Suppressor macrophage (primary cell): ENCODE measurements at regions not wholly inside any gene's neighbourhood (a gene's known extent, or its start where the extent isn't known, plus 50 kb on each side); places are given as distances from the start of the nearest gene placed in this dataset.
"Not testable (repeated sequence)": the region's sequence is repeated elsewhere in the genome, so short reads cannot be mapped to it uniquely, and the experiment has no call there.

Source experiments
- DNase-seq, 4 experiments: peaks; one replicate each; pipeline ENCODE4 v3.0.0-alpha.2; 2020 to 2022

DNA sequence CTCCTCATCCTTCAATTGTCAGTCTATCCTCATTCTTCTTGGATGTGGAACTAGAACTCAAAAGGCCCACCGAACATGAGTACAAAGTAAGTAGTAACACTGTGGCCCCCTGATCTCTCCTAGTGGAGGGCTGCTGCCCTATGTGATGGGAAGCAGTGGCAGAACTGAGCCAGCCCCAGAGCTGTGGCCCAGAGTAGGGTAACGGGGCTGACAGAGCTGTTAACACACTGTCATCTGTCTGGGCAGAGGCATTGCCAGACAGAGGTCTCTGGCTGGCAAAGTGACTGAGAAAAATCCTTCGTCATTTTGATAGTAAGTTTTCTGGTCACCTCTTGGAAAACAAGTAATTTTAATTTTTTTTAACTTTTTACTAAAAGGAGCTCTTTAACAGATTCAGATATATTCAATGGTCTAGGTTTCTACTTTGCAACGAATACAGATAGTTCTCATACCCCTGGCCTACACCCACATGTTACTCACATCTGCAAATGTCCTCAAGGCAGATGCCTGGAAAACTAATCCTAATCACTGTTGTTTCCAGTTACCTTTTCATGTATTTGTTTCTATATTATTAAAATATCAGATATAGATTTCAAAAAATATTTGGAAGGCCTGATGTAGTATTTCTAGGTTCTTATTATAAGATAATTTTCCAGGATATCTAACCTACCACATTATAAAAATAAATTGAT is 588.7 kb downstream of the CPS1 start:
- no peak for DNase-seq

DNA sequence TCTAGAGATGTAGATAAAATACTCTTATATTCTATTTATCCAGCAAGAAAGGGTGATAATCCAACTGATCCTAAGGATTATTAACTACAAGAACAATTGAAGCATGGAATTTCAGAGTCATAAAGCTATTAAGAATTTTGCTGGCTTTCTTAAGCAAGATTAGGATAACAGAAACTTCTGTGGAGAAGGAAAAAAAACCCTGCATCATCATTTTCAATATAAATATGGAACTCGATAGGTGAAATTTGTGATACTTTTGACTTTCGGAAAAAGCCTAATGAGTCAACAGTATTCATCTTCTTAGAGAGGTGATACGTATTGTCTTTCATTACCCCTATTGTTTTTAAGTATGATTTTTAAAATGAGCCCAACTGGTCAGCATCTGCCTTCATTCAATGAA is 593.3 kb downstream of the CPS1 start:
- DNase-seq, result no peak

DNA sequence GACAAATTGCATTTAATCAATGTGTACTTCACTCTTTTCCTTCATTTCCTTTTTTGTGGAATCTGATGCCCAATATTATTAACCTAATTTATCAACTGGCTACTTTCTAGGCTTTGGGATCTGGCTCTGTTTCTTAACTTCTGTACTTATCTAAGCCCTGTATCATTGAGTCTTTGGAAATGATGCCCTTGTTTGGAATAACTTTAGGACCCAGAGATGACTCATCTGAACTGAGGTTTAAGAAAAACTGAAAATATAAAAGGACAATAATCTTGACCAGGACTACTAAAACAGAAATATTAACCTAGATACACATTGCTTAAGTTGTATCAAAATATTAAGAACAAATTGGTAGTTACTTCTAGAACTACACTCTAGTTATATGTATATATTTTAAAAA is 600.8 kb downstream of the CPS1 start:
- no peak for DNase-seq

DNA sequence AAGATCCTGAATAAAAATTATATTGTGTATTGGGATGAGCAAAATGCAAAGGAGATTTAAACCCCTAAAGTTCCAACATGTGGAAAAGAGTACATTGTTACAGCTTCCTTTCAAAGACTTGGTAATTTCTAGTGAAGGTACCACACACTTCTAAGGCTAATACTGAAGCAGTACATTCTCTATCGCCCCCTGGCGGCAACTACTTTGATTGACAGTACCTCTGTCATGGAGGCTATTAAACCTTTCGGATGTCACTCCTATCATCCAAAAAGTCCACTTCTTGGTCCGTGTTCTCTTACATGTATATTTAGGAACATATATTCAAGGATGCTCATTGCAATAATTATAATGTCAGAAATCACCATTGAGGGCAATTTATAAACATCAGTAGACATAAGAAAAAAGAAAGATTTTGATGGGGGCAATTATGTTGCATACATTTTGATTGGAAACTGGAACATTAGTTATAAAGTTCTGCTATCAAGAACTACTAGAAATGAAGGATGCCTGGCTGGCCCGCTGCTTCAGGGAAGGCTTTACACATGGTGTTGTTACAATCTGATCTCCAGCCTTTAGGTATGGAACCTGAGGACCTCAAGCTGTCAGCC is 601.6 kb downstream of the CPS1 start:
- peak; percentile 77 to 85 (median 84) for DNase-seq

DNA sequence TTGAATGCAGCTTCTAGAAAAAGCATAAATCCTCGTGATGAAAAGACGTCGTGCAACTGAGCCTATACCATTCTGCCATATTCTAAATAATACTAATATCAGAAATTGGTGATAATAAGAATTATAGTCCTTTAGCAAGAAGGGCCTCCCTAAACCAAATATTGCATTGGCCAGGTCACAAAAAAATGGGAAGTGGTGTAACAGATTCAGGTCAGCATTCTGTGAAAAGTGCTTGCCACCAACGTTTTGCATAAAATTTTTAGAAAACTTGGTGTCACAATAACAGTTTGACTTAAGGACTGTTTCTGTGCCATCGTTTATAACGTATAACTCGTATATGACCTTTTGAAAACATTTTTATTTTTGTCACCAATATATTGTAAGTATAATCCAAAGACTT is 603.6 kb downstream of the CPS1 start:
- DNase-seq, result no peak

DNA sequence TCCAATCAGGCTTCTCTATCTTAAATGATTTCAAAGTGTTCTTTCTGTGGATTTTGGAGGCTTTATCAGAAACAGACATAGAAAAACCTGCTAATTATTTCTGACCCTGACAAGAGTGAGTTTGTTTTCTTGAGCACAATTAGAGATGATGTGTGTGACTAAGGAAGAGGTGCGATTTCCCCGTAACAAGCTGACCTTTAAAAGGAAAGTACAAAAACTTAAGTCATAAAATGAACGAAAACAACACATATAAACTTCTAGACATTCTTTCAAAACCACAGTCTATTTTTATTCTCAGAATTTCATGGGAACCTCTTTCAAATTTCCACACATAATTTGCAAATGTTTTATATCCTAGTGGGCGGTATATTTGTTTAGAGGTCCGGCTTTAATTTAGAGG is 604.8 kb downstream of the CPS1 start:
- DNase-seq, result no peak

DNA sequence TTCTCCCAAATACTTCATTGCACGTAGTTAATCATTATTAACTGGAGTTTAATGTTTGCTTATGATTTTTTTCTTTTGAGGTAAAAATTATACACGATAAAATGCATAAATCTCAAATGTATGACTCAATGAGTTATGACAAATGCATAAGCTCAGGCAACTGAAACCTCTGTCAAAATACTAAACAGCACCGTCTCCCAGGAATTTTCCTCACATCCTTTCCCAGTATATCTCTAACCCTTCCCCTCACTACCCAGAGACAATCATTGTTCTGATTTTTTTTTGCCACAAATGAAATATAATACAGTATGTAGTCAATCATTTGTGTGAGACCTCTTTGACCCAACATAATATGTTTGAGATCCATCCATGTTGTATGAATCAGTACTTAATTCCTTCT is 606.5 kb downstream of the CPS1 start:
- DNase-seq, result no peak

DNA sequence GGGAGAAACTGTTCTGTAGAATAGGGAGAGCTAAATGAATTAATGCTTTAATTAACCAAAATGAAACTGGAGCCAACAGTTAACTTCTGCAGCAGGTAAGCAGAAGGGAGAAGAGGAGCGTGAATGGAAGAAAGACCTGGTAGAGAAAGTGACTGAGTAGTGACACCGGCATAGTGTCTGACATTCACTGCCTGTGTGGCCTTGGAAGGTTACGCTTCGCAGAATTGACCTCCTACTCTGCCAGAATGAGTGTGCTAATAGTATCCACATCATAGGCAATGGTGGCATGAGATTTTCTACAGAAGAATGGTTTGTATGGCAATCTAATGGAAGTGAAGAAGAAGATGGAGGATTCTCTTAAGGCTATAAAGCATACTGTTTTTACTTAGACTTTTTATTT is 614.4 kb downstream of the CPS1 start:
- DNase-seq, result no peak

DNA sequence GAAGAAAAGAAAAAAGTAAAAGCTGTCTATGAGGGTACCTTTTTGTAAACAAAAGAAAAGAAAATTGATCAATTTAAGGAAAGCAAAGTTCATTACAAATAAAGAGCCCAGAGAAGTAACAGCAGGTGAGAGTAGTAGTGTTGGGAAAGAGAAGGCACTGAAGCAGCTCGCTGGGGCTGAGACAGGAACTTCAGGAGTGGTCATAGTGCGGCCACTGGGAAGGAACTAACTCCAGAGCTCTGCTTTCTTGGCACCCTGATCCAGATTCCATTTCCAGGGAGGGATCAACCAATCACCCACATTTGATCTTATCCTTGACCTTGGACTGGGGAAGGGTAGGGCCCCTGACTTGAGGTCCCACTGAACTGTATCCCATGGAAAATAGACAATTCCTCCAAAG is 617.6 kb downstream of the CPS1 start:
- DNase-seq, result no peak

DNA sequence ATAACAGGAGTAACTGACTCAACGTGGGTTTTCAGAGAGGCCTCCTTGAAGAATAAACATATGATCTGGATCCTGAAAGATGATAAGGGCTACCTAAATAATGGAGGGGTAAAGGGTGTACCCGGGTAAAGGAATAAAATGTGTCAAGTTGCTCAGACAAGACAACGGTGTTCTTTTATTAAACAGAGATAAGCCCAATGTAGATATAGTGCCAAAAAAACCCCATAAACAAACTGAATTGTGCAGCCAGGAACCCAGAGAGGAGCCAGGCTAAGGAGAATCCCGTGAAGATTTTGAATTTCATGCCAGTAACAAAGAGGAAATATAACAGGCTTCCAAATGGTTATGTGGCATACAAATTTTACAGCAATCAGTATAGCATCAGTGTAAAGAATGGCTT is 618.2 kb downstream of the CPS1 start:
- DNase-seq, result no peak

DNA sequence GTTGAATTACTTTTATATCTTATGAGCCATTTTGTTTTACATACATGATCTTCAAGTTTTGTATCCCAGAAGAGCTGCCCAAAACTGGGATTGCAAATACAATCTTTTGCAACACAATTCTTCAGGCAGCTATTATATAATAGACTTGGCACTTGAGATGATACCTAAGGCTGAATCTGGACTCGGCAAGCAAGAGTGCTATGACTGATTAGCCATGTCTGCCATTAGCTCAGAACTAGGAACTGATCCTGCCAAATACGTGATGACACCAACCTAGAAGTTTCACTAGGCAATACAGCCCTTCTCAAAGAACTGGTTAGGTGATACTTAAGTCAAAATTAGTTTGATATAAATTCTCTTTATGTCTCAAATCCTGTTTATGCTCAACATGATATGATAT is 619.6 kb downstream of the CPS1 start:
- DNase-seq, result no peak

DNA sequence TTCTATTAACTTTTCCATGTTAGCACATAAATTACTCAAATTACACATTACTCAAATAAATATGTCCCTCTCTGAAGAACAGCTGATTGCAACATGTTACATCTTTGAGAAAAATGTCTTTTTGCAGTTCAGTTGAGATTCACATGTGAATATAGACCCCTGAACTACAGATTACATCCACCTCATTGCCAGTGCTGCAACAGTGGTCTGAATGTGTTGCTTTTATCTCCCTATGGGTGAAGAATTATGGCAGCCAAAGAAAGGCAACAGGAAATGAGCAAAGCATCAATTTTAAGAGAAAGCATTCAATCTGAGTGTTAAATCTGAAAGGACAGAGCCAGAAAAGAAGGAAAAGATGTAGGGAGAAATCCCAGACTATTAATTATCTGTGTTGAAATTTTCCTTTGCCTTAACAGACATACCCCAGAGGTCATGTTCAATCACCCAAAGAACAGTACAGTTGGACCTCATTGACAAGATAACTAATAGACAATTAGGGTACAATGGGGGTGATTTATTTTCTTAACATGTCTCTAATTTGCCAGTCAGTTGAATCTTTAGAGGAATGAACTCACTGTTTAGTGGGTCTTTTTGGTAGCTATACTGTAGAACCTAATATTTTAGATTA is 620.2 kb downstream of the CPS1 start:
- DNase-seq, result no peak

DNA sequence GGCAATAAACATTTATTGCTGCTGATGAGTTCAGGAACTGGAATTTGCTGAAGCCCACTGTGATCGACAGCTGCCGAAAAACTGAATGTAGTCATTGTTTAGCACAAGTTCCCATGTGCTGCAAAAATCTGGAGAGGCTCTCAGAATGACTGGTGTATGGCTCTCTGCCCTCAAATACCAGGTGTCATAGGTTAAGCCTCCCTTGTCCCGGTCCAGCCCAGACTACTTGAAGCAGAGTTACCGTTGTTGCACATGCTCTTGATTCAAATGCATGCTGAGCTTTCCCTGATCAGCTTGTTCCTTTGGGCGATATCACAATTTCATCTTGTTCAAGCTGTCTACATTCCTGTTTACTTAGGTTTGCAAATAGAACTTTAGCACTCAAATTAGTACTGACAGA is 625.2 kb downstream of the CPS1 start:
- DNase-seq, result no peak

DNA sequence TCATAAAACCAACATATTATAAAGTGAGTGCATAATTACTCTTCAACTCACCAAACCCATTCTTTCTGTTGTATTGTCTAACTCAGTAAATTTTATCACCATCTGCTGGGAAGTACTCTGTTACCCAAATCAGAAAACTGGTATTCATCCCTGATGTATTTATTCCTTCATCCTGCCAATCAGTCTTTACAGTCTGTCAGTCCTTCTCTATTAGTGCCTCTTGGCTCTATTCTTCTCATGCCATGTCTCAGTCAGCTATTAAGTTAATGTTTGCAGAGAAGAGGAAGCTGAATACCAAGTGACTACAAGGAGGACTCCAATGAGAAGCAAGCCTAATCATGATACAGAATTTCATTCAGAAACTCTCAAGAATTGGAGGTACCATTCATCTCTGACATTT is 631.2 kb downstream of the CPS1 start:
- no peak for DNase-seq

DNA sequence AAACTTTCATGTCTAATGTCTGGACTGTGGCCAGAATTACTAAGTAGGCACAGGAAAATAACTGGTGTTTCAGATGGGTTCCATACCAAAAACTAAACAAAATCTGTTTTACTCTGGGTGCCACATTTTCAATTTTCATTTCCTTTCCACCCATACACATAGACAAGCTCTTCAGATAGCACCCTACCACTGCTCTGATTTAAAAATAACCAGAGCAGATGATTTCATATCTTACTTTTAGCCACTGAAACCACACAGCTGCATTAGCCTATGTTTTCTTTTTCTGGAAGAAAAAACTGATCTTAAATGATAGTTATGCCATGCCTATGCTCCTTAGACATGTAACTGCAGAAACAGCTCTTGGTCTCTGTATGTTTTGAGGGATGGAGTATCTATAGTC is 647.6 kb downstream of the CPS1 start:
- no peak for DNase-seq

DNA sequence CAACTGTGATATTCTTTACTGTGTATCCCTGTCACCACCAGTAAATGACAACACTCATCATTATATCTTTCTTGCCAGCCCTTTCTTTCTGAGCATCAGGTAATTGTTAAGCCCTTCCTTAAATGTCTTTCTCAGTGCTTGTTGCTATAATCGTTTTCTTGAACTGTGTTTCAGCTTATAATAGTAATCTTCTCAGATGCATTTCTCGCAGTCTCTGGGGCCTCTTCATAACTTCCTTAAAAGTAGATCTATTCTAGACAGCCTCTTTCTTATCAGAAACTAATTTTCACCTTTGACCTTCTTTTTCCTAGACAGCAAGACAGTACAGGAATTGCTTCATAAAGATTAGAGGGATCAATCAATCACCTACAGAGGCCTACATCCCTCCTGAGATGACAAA is 648.1 kb downstream of the CPS1 start:
- DNase-seq, result no peak

DNA sequence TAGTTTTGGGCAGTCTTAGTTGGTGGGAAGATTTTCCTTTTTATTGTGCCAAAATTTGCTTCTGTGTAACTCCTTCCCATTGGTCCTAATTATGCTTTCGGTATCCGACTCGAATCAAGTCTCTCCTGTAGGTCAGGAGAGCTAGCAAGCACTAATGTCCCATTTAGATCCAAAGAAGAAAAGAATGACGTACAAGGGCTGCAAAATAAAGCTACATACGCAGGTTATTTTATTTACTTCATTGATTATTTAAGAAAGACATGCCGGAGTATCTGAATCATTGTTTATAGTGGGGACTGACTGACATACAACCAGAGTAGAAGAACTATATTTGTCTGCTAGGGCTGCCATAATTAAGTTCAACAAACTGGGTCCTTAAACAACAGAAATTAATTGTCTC is 648.5 kb downstream of the CPS1 start:
- no peak for DNase-seq

DNA sequence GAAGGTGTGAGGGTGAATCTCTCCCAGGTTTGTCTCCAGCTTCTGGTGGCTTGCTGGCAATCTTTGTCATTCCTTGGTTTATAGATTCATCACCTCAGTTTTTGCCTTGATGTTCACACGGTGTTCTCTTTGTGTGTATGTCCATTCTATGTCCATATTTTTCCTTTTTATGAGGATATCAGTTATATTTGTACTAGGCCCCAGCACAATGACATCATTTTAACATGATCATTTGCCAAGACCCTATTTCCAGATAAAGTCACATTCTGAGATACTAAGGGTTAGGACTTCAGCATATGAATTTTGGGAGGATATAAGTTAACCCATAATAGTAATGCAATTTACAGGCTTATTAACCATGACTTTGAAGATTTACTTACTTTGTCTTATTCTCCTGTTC is 649.0 kb downstream of the CPS1 start:
- no peak for DNase-seq

DNA sequence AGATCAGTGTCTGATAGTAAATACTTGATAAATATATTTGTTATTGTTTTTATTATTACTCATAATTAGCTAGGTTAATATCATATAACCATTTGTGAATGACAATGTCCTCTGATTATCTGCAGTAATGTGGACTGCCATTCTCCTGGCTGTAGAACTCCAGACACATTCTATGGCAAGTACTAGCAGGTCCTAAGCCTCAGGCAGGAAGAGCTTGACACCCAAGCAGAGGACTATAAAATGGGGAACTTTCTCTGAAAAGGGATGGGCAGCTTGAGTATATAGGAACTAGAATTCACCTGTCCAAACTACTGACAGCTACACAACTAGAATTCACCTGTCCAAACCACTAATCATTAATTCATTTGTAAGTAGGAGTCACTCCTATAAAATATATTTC is 649.4 kb downstream of the CPS1 start:
- no peak for DNase-seq

DNA sequence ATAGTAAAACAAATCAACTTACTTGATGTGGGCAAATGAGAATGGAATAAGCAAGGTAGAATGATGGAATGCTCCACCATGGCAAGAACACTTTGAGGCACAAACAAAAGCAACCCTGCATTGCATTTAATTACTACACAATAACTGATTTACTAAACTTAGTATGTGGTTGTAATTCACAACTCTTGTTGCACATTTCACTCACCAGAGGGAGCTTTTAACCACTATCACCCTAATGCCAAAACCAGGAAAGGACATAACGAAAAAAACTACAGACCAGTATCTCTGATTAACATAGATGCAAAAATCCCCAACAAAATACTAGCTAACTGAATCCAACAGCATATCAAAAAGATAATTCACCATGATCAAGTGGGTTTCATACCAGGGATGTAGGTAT is 659.8 kb downstream of the CPS1 start:
- no peak for DNase-seq

DNA sequence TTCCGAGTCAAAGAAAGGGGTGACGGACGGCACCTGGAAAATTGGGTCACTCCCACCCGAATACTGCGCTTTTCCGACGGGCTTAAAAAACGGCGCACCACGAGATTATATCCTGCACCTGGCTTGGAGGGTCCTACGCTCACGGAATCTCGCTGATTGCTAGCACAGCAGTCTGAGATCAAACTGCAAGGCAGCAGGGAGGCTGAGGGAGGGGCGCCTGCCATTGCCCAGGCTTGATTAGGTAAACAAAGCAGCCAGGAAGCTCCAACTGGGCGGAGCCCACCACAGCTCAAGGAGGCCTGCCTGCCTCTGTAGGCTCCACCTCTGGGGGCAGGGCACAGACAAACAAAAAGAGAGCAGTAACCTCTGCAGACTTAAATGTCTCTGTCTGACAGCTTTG is 663.1 kb downstream of the CPS1 start:
- DNase-seq, result not testable (repeated sequence)

DNA sequence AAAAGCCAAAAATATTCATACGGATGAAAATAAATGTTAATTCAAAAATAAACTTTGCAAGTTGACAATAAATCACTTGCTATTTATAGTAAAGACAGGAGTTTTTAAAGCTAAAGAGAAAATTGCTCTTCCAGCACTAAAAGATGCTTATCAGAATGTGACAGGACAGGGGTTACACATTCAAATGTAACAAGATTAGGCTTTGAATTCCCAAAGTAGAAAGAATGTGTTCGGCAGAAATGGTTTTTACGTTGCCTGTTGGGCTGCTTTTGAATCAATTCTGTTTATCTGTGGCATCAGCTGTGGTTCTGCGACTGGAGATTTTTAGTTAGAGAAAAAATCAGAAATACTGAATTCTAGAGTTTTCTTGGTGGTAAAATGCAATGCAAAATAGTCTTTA is 669.4 kb downstream of the CPS1 start:
- DNase-seq, result no peak

DNA sequence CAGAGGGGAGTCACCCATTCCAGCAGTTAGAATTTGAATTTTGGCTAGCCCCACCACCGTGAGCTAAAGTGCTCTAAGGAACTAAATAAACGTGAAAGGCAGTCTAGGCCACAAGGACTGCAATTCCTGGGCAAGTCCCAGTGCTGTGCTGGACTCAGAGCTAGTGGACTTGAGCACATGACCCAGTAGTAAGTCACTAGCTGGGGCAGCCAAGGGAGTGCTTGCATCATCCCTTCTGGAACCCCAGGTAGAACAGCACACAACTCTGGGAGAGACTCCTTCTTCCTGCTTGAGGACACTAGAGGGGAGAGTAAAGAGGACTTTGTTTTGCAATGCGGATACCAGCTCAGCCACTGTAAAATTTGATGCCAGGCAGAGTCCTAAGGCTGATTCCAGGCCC is 672.2 kb downstream of the CPS1 start:
- no peak for DNase-seq

DNA sequence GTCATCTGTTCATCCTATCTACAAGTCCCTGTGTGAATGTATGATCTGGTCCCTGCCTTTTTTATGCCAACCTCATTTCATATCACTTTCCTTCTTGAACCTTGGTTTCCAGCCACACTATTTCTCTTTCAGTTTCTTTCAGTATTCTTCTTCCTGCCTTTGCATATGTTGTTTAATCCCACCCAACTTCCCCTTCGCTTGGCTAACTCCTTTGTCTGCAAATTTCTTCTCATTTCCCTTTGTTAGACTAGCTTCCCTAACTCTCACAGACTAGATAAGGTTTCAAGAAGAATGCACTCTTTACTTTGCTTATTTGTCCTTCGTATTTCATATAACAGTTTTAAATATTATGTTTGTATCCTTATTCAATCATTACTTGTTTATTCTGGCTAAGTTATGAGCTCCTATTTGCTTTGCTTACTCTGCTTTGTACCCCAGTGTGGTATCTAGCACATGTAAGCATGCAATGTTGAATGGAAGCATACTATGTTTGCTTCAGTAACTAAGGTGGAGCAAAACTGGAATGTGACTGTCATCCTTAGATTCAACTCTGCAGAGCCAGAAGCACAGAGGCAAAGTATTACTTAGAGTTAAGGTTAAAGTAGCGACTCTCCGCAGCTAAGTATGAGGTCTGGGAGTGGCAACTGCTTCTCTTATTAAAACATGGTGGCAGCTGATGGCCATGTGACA is 681.3 kb downstream of the CPS1 start:
- DNase-seq, result no peak
